Colonic mucosa (tissue), 4 donors: ENCODE measurements at regions not wholly inside any gene's neighbourhood (a gene's known extent, or its start where the extent isn't known, plus 50 kb on each side); places are given as distances from the start of the nearest gene placed in this dataset.
"Not testable (repeated sequence)": the region's sequence is repeated elsewhere in the genome, so short reads cannot be mapped to it uniquely, and the experiment has no call there.

Source experiments
- DNase-seq: peaks from one replicate; pipeline ENCODE4 v3.0.0-alpha.2; 2020
- H3K27ac ChIP-seq: fragments of 200-600 bp; one replicate; pipeline ENCODE4 v1.8.0; 2021
- H3K27me3 ChIP-seq: fragments of 200-600 bp; one replicate; pipeline ENCODE4 v1.8.0; 2021
- H3K36me3 ChIP-seq: fragments of 200-600 bp; one replicate; pipeline ENCODE4 v1.8.0; 2021
- H3K4me1 ChIP-seq: fragments of 200-600 bp; one replicate; pipeline ENCODE4 v1.8.0; 2021; ENCODE audit warnings: mild to moderate bottlenecking
- H3K4me3 ChIP-seq: fragments of 200-600 bp; one replicate; pipeline ENCODE4 v1.8.0; 2021
- H3K9ac ChIP-seq, 2 donors: one replicate each; pipeline ENCODE4 v1.7.0; 2013; ENCODE audit warnings: control low read depth in 2 of 2, low read depth in 2 of 2, low read length in 2 of 2
- H3K9me3 ChIP-seq: fragments of 200-600 bp; one replicate; pipeline ENCODE4 v1.8.0; 2021
- intact Hi-C: fragments of 100-400 bp; cut with DNase I; formaldehyde crosslinking; loops from one replicate; pipeline ENCODE4 v1.14.1; 2022
- TF ChIP-seq, protein P1 (sequence below): fragments of 200-600 bp; IDR thresholded peaks from one replicate; pipeline ENCODE4 v1.8.0; 2022; ENCODE audit warnings: antibody characterized with exemption, mild to moderate bottlenecking
- donor health status: healthy.
- donor health status: DM: no; HTN: no; CAD: no.
- donor health status: DM: no; HTN: no; CAD: no.

DNA sequence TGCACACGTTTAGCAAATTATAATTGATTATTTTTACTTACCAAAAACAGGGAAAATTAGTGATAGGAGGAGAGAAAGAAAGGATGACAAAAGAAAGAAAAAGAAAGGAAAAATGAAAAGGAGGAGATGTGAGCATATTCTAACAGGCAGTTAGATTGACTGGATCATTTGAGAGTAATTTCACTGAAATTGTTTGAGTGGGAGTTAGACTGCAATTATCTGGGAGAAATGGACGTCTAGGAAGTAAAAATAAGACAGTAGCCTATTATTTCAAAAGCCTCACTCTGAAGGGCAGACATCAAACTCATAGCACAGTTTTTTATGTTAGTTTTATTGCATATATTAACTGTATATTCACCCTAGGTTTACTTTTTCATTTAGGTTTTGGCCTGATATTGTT lies 272.8 kb upstream of the POU1F1 start:
- no peak overlapping the region for H3K27ac ChIP-seq
- no peaks in the 10 kb centered on the region for H3K27me3 ChIP-seq
- TF ChIP-seq, protein P1, sequence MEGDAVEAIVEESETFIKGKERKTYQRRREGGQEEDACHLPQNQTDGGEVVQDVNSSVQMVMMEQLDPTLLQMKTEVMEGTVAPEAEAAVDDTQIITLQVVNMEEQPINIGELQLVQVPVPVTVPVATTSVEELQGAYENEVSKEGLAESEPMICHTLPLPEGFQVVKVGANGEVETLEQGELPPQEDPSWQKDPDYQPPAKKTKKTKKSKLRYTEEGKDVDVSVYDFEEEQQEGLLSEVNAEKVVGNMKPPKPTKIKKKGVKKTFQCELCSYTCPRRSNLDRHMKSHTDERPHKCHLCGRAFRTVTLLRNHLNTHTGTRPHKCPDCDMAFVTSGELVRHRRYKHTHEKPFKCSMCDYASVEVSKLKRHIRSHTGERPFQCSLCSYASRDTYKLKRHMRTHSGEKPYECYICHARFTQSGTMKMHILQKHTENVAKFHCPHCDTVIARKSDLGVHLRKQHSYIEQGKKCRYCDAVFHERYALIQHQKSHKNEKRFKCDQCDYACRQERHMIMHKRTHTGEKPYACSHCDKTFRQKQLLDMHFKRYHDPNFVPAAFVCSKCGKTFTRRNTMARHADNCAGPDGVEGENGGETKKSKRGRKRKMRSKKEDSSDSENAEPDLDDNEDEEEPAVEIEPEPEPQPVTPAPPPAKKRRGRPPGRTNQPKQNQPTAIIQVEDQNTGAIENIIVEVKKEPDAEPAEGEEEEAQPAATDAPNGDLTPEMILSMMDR = no peak
- H3K9ac ChIP-seq = no peak overlapping the region
- no peaks in the 10 kb centered on the region for H3K9me3 ChIP-seq
- H3K4me1 ChIP-seq = no peaks in the 10 kb centered on the region
- no peaks in the 10 kb centered on the region for H3K36me3 ChIP-seq
- intact Hi-C loops = no loop called here
- no peak overlapping the region for H3K4me3 ChIP-seq
- DNase-seq = no peak

- H3K9me3 ChIP-seq = no peaks in the 10 kb centered on the region
- H3K4me3 ChIP-seq = no peak overlapping the region
- no peaks in the 10 kb centered on the region for H3K36me3 ChIP-seq
- H3K27ac ChIP-seq = no peak overlapping the region
- no peak for DNase-seq
- TF ChIP-seq, protein P1 = no peak
- no peaks in the 10 kb centered on the region for H3K27me3 ChIP-seq
- intact Hi-C loops = no loop called here
- H3K4me1 ChIP-seq = no peaks in the 10 kb centered on the region
- H3K9ac ChIP-seq = no peak overlapping the region
These were observed 271.9 kb upstream of the POU1F1 start for GRCh38 chr3:87548271-87548670.

DNA sequence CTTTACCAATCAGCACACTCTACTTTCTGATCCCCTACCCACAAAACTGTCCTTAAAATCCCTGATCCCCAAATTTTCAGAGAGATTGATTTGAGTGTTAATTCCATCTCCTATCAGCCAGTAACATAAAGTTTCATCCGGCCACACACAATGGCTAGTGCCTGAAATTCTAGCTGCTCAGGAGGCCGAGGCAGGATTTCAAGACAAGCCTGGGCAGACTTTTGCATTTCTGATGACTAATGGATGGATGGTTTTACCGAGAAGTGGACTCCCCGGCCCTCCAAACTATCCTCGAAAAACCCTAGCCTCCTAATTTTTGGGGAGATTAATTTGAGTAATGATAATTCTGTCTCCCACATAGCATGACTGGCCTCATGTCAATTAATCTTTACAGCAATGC lies 269.8 kb upstream of the POU1F1 start:
- DNase-seq = no peak
- no peaks in the 10 kb centered on the region for H3K9me3 ChIP-seq
- H3K9ac ChIP-seq = no peak overlapping the region
- no peak overlapping the region for H3K4me3 ChIP-seq
- H3K27me3 ChIP-seq = no peaks in the 10 kb centered on the region
- no peaks in the 10 kb centered on the region for H3K36me3 ChIP-seq
- TF ChIP-seq, protein P1 = no peak
- H3K4me1 ChIP-seq = no peaks in the 10 kb centered on the region
- intact Hi-C loops = no loop called here
- no peak overlapping the region for H3K27ac ChIP-seq

DNA sequence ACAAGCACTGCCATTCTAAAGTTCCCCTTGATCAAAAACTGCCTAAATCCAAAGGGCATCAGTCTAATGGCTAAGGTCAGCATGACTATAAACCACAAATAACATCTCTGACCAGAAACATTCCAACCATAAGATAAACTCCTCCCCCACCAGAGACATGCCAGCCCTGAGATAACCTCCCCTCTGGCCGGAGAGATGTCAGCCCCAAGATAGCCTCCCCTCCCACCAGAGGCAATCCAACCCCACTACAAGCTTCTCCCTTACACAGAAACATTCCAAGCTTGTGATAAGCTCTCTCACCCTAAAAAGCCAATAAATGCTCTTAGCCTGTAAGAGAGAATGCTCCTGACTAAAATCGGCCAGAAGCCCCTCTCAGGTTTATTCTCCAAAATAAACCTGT lies 267.0 kb upstream of the POU1F1 start:
- H3K4me3 ChIP-seq, DNase-seq, H3K4me1 ChIP-seq, H3K27ac ChIP-seq, H3K9me3 ChIP-seq, H3K9ac ChIP-seq, H3K27me3 ChIP-seq, intact Hi-C loops, H3K36me3 ChIP-seq: not testable (repeated sequence)

DNA sequence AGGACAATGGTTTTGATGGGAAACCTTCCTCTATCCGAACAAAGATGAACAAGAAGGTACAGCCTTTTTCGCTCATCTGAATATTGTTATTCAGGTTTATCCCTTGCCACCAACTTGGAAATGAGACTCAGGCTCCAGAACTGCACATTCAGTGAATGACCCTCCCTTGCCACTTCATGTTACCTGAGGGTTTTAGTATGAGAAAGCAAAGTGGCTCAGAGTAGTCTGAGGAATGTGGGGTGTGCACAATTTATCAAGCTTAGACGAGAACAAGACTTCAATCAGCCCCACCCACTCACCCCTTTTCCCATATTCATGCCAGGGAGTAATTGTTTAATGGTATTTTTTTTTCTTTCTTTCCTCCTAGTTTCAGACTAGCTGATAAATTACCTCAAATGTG lies 265.3 kb upstream of the POU1F1 start:
- Histone ChIP-seq H3K27me3 (no peaks in the 10 kb centered on the region), H3K4me3 (no peak overlapping the region), H3K4me1 (no peaks in the 10 kb centered on the region), H3K27ac (no peak overlapping the region), H3K36me3 (no peaks in the 10 kb centered on the region), H3K9me3 (no peaks in the 10 kb centered on the region), H3K9ac (no peak overlapping the region)
- TF ChIP-seq, protein P1 = no peak
- intact Hi-C loops = no loop called here
- DNase-seq = no peak

- H3K9me3 ChIP-seq, DNase-seq, H3K27ac ChIP-seq, H3K36me3 ChIP-seq, intact Hi-C loops, H3K4me3 ChIP-seq, H3K9ac ChIP-seq, H3K27me3 ChIP-seq, H3K4me1 ChIP-seq: not testable (repeated sequence)
These were observed 262.3 kb upstream of the POU1F1 start for GRCh38 chr3:87538722-87539121.

DNA sequence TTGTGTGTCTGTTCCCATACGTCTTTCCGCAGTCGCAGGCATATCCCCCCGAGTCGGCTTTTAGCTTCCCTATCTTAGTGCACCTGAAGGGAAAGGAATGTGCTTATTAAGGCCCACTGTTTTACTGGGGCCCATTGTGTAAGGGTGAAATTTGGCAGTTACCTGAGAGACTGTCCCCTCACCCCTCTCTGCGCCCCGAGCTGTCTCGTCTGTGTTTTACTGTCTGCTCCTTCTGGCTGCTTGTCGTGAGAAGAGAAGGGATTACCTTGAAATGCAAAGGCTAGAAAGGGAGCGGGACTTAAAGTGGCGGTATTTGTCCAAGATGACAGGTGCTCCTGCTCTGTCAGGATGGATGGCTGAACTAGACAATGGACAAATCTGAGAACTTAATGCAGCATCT lies 233.0 kb upstream of the POU1F1 start:
- intact Hi-C loops = no loop called here
- TF ChIP-seq, protein P1 = no peak
- H3K27me3 ChIP-seq = no peaks in the 10 kb centered on the region
- H3K9ac ChIP-seq = no peak overlapping the region
- H3K27ac ChIP-seq = no peak overlapping the region
- H3K4me1 ChIP-seq = no peaks in the 10 kb centered on the region
- no peak overlapping the region for H3K4me3 ChIP-seq
- H3K36me3 ChIP-seq = no peaks in the 10 kb centered on the region
- no peak for DNase-seq
- no peaks in the 10 kb centered on the region for H3K9me3 ChIP-seq
